GM12872 (cell line): ENCODE measurements at regions not wholly inside any gene's neighbourhood (a gene's known extent, or its start where the extent isn't known, plus 50 kb on each side); places are given as distances from the start of the nearest gene placed in this dataset.

Experiments
- TF ChIP-seq, protein P1 (sequence below): IDR thresholded peaks from 3 replicates; pipeline ENCODE4 v1.5.1; 2011; ENCODE audit warnings: low read depth, mild to moderate bottlenecking, low read length, moderate library complexity; ENCODE audit not compliant: insufficient read depth

DNA sequence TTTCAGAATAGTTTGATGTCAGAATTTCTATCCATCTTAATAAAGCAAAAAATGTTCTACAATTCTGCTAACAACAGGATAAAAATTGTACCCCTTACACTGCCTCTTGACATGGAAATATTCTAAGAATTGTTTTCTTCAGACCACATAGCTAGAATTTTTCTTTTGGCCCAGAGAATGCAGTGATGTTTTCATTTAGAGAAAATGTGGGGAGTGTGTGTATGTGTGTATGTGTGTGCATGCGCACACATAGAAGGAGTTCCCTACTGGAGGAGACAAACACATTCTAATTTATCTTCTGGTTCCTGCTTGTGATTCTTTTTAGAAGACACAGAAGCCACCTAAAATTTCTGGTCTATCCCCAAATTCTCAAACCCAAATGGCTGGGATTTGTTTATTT, 1145.7 kb downstream of the VRK1 start:
- TF ChIP-seq, protein P1, sequence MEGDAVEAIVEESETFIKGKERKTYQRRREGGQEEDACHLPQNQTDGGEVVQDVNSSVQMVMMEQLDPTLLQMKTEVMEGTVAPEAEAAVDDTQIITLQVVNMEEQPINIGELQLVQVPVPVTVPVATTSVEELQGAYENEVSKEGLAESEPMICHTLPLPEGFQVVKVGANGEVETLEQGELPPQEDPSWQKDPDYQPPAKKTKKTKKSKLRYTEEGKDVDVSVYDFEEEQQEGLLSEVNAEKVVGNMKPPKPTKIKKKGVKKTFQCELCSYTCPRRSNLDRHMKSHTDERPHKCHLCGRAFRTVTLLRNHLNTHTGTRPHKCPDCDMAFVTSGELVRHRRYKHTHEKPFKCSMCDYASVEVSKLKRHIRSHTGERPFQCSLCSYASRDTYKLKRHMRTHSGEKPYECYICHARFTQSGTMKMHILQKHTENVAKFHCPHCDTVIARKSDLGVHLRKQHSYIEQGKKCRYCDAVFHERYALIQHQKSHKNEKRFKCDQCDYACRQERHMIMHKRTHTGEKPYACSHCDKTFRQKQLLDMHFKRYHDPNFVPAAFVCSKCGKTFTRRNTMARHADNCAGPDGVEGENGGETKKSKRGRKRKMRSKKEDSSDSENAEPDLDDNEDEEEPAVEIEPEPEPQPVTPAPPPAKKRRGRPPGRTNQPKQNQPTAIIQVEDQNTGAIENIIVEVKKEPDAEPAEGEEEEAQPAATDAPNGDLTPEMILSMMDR = no peak

DNA sequence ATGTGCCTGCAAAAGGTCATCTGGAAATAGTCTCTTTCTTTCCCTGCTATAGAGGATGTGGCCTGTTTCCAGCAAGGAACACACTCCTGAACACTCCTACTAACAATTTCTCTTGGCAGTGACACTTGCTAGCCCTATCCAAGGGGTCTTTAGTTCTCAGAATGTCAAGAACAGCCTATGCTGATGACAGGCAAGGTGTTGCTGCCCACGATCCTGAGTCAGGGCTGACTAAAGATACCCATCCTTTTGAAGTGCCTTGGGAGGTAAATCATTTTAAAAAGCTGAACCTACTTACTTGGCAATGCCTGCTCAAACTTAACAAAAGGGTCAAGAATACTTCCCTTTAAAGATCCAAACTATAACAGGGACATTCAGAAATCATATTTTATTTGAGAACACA, 1146.4 kb downstream of the VRK1 start:
- TF ChIP-seq, protein P1 = no peak

DNA sequence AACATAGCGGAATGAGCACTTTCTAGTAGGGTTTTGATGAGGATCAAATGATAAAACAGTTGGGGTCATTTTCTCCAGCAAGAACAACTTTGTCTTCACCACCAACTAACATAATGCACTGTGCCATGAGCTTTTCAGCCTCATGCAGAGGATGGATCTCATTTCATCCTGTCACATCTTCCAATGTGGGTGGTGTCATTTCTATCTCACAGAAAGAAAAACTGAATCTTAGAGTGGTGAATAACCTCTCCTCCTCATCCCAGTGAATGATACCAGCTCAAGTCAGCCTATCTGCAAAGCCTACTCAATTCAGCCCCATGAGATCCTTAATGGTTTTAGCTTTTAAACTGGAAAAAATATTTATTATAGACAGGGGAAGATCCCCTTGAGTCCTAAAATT, 1147.2 kb downstream of the VRK1 start:
- TF ChIP-seq, protein P1 = no peak

DNA sequence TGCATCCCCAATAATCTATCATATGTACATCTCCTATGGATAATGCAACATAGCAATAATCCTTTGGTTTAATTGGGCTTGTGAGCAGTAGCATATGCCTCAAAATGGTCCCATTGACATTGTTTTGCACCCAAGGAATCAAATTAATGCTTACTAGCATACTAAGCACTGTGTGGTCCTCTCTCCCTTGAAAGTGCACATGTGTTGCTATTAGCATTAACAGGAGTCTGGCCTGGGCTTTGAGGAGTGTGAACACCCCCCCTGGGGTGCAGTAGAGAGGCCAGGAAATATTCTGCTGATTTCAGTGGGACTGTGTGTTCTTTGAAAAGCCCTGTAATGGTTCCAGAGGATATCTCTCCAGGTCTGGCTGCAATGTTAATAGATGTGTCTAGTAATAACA, 1148.4 kb downstream of the VRK1 start:
- TF ChIP-seq, protein P1 = no peak

DNA sequence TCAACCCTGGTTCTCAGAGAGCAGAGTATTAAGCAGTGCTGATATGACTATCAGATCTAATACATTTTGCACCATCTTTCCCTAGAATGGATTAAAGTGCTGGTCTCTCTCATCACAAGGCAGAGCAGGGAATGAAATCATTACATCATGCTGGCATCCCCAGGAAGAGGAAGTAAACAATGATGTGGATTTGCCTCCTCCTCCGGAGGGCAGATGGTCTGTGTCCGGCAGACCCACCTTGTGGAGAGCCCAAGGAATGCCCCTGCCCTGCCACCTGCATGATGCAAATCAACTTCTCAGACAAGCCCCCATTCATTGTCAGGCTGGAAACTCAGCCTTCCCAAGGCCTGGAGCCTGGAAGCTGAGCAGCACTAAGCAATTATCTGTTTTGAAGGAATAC, 1149.1 kb downstream of the VRK1 start:
- TF ChIP-seq, protein P1 = no peak

DNA sequence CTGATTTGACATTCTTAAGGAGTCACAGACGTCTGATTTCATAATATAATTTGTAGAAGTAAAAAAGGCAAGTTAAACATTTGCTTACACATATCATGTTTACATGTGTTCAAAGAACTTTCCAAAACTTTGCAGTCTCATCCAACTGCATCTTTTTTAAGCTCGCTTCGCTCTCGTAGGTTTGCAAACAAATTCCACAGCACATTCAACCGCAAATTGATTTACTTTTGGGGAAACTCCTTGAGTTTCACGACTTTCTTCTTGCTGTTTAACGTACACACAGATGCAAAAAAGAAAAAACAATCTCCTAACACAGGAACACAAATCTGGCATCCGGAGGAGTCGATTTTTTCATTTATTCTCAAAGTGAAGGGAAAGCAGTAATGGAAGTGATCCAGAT, 1149.5 kb downstream of the VRK1 start:
- TF ChIP-seq, protein P1 = no peak

DNA sequence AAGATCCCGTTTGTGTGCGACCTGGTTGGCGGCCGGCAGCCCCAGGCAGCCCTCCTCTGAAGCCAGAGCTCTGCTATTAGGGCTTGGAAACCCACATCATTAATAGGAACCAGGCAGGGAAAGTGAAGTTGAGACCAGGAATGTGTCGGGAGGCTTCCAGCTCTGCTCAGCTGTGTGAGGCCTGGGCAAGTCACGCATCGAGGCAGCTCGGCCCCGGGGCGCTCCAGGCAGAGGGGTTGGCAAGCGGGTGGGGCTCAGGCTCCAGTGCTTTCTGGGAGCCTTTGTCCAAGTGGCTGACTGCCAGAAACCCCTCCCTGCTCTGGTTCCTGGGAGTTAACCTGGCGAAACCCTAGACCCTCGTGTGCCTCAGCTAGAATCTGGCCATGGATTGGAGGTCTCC, 1151.7 kb downstream of the VRK1 start:
- TF ChIP-seq, protein P1 = no peak
